ENCODE measurements at regions not wholly inside any gene's neighbourhood (a gene's known extent, or its start where the extent isn't known, plus 50 kb on each side); places are given as distances from the start of the nearest gene placed in this dataset.
"Not testable (repeated sequence)": the region's sequence is repeated elsewhere in the genome, so short reads cannot be mapped to it uniquely, and the experiment has no call there.

GRCh38 chr12:20009965-20010364, 358.4 kb upstream of the PDE3A start:
- H3K4me3 Mint-ChIP-seq; H3K4me1 Mint-ChIP-seq; intact Hi-C loops (cut with micrococcal nuclease); H3K27ac Mint-ChIP-seq; DNase-seq; H3K36me3 Mint-ChIP-seq (ENCODE audit: low read depth); H3K27me3 Mint-ChIP-seq; H3K9me3 Mint-ChIP-seq: not testable (repeated sequence)

GRCh38 chr12:20011200-20011599, 357.1 kb upstream of the PDE3A start:
- intact Hi-C loops (cut with micrococcal nuclease), result no loop called here
- no peak for DNase-seq
- Mint-ChIP-seq H3K9me3 (peaks cover 5% of the 10 kb centered on the region), H3K36me3 (ENCODE audit: low read depth) (no peaks in the 10 kb centered on the region), H3K4me3 (no peak overlapping the region), H3K27me3 (no peaks in the 10 kb centered on the region), H3K4me1 (no peaks in the 10 kb centered on the region), H3K27ac (no peak overlapping the region)

- Mint-ChIP-seq H3K9me3 (no peaks in the 10 kb centered on the region), H3K27ac (no peak overlapping the region), H3K4me3 (no peak overlapping the region), H3K27me3 (no peaks in the 10 kb centered on the region), H3K36me3 (ENCODE audit: low read depth) (no peaks in the 10 kb centered on the region), H3K4me1 (no peaks in the 10 kb centered on the region)
- intact Hi-C loops (cut with micrococcal nuclease), result no loop called here
- no peak for DNase-seq
These were observed 350.5 kb upstream of the PDE3A start for GRCh38 chr12:20017802-20018201.

GRCh38 chr12:20018406-20018805, 349.9 kb upstream of the PDE3A start:
- Mint-ChIP-seq H3K36me3 (ENCODE audit: low read depth) (no peaks in the 10 kb centered on the region), H3K9me3 (no peaks in the 10 kb centered on the region), H3K4me3 (no peak overlapping the region), H3K27me3 (no peaks in the 10 kb centered on the region), H3K27ac (no peak overlapping the region), H3K4me1 (no peaks in the 10 kb centered on the region)
- intact Hi-C loops (cut with micrococcal nuclease), result no loop called here
- DNase-seq, result no peak

DNA sequence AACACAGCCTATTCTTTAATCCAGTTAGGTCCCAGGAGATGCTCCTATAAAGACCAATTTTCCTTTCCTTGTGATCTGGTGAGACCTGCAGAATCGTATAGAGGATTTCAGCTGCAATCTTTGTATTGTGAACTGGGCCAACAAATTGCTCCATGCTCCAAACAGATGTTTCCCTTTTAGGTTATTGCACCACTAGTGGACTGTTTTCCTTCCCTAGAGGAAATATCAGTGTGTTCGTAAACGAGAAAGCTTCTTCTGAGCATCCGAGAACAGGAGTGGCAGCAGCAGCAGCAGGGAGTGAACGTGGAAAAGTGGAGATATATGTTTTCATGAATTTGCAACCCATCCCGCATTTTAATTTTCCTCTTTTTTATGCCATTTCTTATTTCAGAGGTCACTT, 344.1 kb upstream of the PDE3A start:
- Mint-ChIP-seq H3K27me3 (no peaks in the 10 kb centered on the region), H3K27ac (no peak overlapping the region), H3K9me3 (no peaks in the 10 kb centered on the region), H3K4me3 (no peak overlapping the region), H3K4me1 (no peaks in the 10 kb centered on the region), H3K36me3 (ENCODE audit: low read depth) (no peaks in the 10 kb centered on the region)
- intact Hi-C loops (cut with micrococcal nuclease), result no loop called here
- no peak for DNase-seq

DNA sequence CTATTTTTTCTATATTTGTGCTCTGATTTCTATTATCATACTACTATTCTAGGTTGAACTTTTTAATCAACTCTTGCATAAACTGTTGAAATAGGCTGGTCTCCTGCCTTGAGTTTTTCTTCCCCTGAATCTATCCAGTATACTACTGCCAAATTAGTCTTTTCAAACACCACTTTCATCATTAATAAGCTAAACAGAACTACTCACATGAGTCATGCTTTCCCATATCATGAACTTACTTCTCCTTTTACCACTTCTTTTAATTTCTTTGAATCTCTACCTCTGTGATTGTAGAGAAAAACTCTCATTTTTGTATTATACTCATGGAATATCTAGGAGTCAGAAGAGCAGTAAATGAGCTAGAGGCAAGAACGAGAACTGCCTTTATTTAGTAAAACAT, 340.3 kb upstream of the PDE3A start:
- Mint-ChIP-seq H3K4me1 (no peaks in the 10 kb centered on the region), H3K27me3 (no peaks in the 10 kb centered on the region), H3K36me3 (ENCODE audit: low read depth) (no peaks in the 10 kb centered on the region), H3K4me3 (no peak overlapping the region), H3K9me3 (no peaks in the 10 kb centered on the region), H3K27ac (no peak overlapping the region)
- intact Hi-C loops (cut with micrococcal nuclease), result no loop called here
- DNase-seq, result no peak

GRCh38 chr12:20030826-20031225, 337.5 kb upstream of the PDE3A start:
- Mint-ChIP-seq H3K4me1 (no peaks in the 10 kb centered on the region), H3K4me3 (no peak overlapping the region), H3K36me3 (ENCODE audit: low read depth) (no peaks in the 10 kb centered on the region), H3K9me3 (no peaks in the 10 kb centered on the region), H3K27ac (no peak overlapping the region), H3K27me3 (no peaks in the 10 kb centered on the region)
- intact Hi-C loops (cut with micrococcal nuclease), result no loop called here
- no peak for DNase-seq

GRCh38 chr12:20039562-20039961, 328.8 kb upstream of the PDE3A start:
- Mint-ChIP-seq H3K27ac (no peak overlapping the region), H3K4me1 (no peaks in the 10 kb centered on the region), H3K4me3 (no peak overlapping the region), H3K36me3 (ENCODE audit: low read depth) (no peaks in the 10 kb centered on the region), H3K27me3 (no peaks in the 10 kb centered on the region), H3K9me3 (no peaks in the 10 kb centered on the region)
- no peak for DNase-seq
- intact Hi-C loops (cut with micrococcal nuclease), result no loop called here

- no peak for DNase-seq
- H3K9me3 Mint-ChIP-seq, result no peaks in the 10 kb centered on the region
- no peak overlapping the region for H3K4me3 Mint-ChIP-seq
- H3K27ac Mint-ChIP-seq, result no peak overlapping the region
- H3K27me3 Mint-ChIP-seq, result no peaks in the 10 kb centered on the region
- H3K36me3 Mint-ChIP-seq (ENCODE audit: low read depth), result no peaks in the 10 kb centered on the region
- no peaks in the 10 kb centered on the region for H3K4me1 Mint-ChIP-seq
- intact Hi-C loops (cut with micrococcal nuclease), result no loop called here
These were observed 328.2 kb upstream of the PDE3A start for GRCh38 chr12:20040184-20040583.

DNA sequence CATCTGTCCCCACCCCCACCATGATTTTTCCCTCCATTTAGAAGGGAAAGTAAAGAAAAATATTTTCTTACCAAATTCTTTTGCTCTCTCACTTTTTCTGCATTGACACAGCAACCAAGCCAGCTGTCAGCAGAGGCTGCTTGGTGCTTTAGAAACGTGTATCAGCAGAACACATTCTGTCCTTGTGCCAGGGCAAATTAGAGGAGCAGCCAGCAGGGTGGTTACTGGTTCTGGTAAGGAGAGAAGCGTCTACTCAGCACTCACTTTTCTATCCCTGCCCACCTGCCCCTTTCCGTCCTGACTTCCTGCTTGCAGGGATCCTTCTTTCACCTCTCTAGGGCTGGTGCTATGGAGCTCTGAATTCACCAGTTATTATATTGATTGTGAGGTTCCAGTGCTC, 327.5 kb upstream of the PDE3A start:
- Mint-ChIP-seq H3K9me3 (no peaks in the 10 kb centered on the region), H3K4me1 (no peaks in the 10 kb centered on the region), H3K27me3 (no peaks in the 10 kb centered on the region), H3K27ac (no peak overlapping the region), H3K4me3 (no peak overlapping the region), H3K36me3 (ENCODE audit: low read depth) (no peaks in the 10 kb centered on the region)
- no peak for DNase-seq
- intact Hi-C loops (cut with micrococcal nuclease), result no loop called here

DNA sequence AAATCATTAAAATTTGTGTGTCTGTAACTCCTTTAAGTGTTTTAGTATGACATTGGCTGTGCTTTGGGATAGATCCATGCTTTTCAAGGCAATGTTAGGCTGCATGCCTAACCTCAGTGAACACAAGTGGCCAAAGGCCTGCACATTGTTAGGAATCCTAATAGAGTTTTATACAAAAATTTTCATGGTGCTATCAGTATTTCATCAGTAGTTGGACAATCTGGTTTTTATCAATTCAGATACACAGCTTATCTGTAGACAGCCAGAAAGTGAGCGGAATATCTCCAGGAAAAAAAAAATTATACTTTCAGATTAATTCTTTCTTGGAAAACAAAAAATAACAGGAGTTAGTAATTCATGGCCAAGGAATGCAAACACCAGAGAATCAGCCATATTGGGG, 324.0 kb upstream of the PDE3A start:
- Mint-ChIP-seq H3K27ac (no peak overlapping the region), H3K27me3 (no peaks in the 10 kb centered on the region), H3K36me3 (ENCODE audit: low read depth) (no peaks in the 10 kb centered on the region), H3K4me3 (no peak overlapping the region), H3K4me1 (no peaks in the 10 kb centered on the region), H3K9me3 (peaks cover 3% of the 10 kb centered on the region)
- intact Hi-C loops (cut with micrococcal nuclease), result no loop called here
- no peak for DNase-seq

- Mint-ChIP-seq H3K4me1 (no peaks in the 10 kb centered on the region), H3K27me3 (no peaks in the 10 kb centered on the region), H3K9me3 (peaks cover 3% of the 10 kb centered on the region), H3K4me3 (no peak overlapping the region), H3K36me3 (ENCODE audit: low read depth) (no peaks in the 10 kb centered on the region), H3K27ac (no peak overlapping the region)
- DNase-seq, result no peak
- intact Hi-C loops (cut with micrococcal nuclease), result no loop called here
These were observed 323.5 kb upstream of the PDE3A start for GRCh38 chr12:20044846-20045245.

GRCh38 chr12:20047901-20048300, 320.4 kb upstream of the PDE3A start:
- Mint-ChIP-seq H3K4me1 (no peaks in the 10 kb centered on the region), H3K36me3 (ENCODE audit: low read depth) (no peaks in the 10 kb centered on the region), H3K9me3 (peaks cover 3% of the 10 kb centered on the region), H3K27me3 (no peaks in the 10 kb centered on the region), H3K4me3 (no peak overlapping the region), H3K27ac (no peak overlapping the region)
- DNase-seq, result no peak
- intact Hi-C loops (cut with micrococcal nuclease), result no loop called here

- peaks cover 6% of the 10 kb centered on the region for H3K9me3 Mint-ChIP-seq
- no peak overlapping the region for H3K27ac Mint-ChIP-seq
- no peaks in the 10 kb centered on the region for H3K4me1 Mint-ChIP-seq
- H3K4me3 Mint-ChIP-seq, result no peak overlapping the region
- no peaks in the 10 kb centered on the region for H3K27me3 Mint-ChIP-seq
- intact Hi-C loops (cut with micrococcal nuclease), result no loop called here
- H3K36me3 Mint-ChIP-seq (ENCODE audit: low read depth), result no peaks in the 10 kb centered on the region
- no peak for DNase-seq
These were observed 318.1 kb upstream of the PDE3A start for GRCh38 chr12:20050221-20050620.

DNA sequence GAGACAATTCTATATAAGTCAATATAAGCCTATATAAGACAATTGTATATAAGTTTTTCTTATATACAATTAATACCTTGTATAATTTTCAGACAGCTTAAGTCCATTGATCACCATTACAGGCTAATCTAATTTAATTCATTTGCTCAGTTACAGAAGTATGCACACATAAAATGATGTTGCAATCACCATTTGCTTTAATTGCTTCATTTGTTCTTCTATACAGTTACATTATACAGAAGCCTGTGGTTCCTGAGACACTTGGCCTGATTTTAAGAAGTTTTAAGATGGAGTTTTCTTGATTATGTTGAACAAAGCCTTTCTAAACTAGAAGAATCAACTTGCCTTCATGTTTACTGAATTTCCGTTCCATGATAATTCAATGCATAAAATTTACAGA, 314.6 kb upstream of the PDE3A start:
- peaks cover 3% of the 10 kb centered on the region for H3K9me3 Mint-ChIP-seq
- no peak overlapping the region for H3K27ac Mint-ChIP-seq
- no peaks in the 10 kb centered on the region for H3K27me3 Mint-ChIP-seq
- no peaks in the 10 kb centered on the region for H3K4me1 Mint-ChIP-seq
- no peaks in the 10 kb centered on the region for H3K36me3 Mint-ChIP-seq (ENCODE audit: low read depth)
- no peak overlapping the region for H3K4me3 Mint-ChIP-seq
- intact Hi-C loops (cut with micrococcal nuclease), result no loop called here
- DNase-seq, result no peak

GRCh38 chr12:20055856-20056255, 312.5 kb upstream of the PDE3A start:
- H3K27me3 Mint-ChIP-seq, result no peaks in the 10 kb centered on the region
- no peaks in the 10 kb centered on the region for H3K36me3 Mint-ChIP-seq (ENCODE audit: low read depth)
- intact Hi-C loops (cut with micrococcal nuclease), result no loop called here
- H3K9me3 Mint-ChIP-seq, result peaks cover 6% of the 10 kb centered on the region
- H3K4me3 Mint-ChIP-seq, result no peak overlapping the region
- H3K4me1 Mint-ChIP-seq, result no peaks in the 10 kb centered on the region
- no peak for DNase-seq
- H3K27ac Mint-ChIP-seq, result no peak overlapping the region
